Tibial nerve (tissue), 3 donors: ENCODE measurements at regions not wholly inside any gene's neighbourhood (a gene's known extent, or its start where the extent isn't known, plus 50 kb on each side); places are given as distances from the start of the nearest gene placed in this dataset.

ENCODE experiments used
- POLR2A ChIP-seq, 2 donors: fragments of 450-650 bp; IDR thresholded peaks; one replicate each; pipeline ENCODE4 v1.6.1; 2017; ENCODE audit warnings: antibody characterized with exemption in 2 of 2, mild to moderate bottlenecking in 2 of 2, moderate library complexity in 2 of 2
- TF ChIP-seq, protein P1 (sequence below), 5 experiments: fragments of 200-600 bp in 3 of 5; fragments of 450-650 bp in 2 of 5; sonication (generic) in 3 of 5; IDR thresholded peaks; one replicate each; pipeline ENCODE4 v1.5.1; 2016 to 2019; ENCODE audit warnings: antibody characterized with exemption in 5 of 5, mild to moderate bottlenecking in 3 of 5, moderate library complexity in 2 of 5

DNA sequence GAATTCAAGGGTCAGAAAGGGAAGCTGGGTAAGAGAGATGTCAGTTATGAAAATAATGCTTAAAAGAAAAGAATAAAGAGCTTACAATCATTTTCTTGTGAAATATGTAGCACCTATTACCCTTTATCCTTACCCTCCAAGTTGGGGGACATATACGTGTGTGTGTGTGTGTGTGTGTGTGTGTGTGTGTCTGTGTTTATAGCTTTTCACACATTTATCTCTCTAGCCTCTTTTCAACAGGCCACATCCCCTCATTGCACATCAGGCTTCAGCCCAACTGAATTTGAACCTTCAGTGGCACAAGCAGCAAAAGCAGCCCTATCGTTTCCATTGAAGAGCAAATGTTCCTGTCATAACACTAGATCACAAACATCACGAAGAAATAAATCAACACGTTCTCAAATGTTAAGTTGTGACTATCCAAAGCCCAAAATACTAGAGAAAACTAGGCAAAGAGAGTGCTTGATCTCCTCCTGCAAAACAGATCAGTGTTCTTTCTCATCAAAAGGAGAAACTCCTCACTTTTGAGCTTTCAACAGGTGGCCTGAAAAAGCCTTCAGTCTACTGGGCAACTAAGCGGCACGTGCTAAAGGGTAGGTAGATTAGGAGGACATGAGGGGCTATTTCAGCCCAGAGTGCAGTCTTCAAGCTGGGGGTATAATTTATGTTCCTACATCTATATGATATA is 416.4 kb downstream of the EFNA5 start:
- TF ChIP-seq, protein P1, sequence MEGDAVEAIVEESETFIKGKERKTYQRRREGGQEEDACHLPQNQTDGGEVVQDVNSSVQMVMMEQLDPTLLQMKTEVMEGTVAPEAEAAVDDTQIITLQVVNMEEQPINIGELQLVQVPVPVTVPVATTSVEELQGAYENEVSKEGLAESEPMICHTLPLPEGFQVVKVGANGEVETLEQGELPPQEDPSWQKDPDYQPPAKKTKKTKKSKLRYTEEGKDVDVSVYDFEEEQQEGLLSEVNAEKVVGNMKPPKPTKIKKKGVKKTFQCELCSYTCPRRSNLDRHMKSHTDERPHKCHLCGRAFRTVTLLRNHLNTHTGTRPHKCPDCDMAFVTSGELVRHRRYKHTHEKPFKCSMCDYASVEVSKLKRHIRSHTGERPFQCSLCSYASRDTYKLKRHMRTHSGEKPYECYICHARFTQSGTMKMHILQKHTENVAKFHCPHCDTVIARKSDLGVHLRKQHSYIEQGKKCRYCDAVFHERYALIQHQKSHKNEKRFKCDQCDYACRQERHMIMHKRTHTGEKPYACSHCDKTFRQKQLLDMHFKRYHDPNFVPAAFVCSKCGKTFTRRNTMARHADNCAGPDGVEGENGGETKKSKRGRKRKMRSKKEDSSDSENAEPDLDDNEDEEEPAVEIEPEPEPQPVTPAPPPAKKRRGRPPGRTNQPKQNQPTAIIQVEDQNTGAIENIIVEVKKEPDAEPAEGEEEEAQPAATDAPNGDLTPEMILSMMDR (IDR thresholded peaks at IDR 0.05), result no peak
- TF ChIP-seq POLR2A (IDR thresholded peaks at IDR 0.05), result no peak
